HG02938 (cell line): ENCODE measurements at regions not wholly inside any gene's neighbourhood (a gene's known extent, or its start where the extent isn't known, plus 50 kb on each side); places are given as distances from the start of the nearest gene placed in this dataset.
"Not testable (repeated sequence)": the region's sequence is repeated elsewhere in the genome, so short reads cannot be mapped to it uniquely, and the experiment has no call there.

ENCODE experiments used
- ATAC-seq: cut with Tn5 transposase; IDR thresholded peaks from one replicate; pipeline ENCODE4 v1.9.1; 2021; ENCODE audit warnings: mild to moderate bottlenecking, moderate library complexity; ENCODE audit not compliant: unreplicated experiment

DNA sequence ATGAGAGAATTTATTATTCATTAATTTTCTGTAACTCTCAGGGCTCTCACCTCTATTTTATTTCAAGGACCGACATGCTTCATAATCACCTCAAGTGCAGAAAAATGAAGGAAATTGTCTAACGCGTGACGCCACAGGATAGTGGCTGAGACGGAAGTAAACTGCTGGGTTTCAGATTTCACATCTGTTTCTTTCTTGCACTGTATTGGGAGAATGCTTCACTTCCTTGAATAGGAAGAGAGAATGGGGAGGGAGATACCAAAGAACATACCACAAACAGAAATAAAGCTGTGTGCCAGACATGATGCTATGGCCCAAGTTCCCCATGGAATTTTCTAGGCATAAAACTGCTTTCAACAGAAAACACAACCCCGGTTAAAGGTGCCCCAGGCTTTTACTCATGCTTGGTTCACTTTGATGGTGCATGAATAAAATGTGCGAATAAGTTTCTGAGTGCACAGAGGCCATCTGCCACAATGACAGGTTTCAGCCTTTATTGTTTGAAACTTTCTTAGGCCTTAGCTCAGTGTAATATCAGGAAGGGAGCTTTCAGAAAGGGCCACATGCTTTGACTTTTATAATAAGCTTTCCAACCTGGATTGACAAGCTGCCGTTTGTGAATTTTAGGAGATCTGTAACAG is 1116.4 kb downstream of the SOCS6 start:
- ATAC-seq: no peak

GRCh38 chr18:71403501-71403900 is 1114.7 kb downstream of the SOCS6 start:
- ATAC-seq: no peak

DNA sequence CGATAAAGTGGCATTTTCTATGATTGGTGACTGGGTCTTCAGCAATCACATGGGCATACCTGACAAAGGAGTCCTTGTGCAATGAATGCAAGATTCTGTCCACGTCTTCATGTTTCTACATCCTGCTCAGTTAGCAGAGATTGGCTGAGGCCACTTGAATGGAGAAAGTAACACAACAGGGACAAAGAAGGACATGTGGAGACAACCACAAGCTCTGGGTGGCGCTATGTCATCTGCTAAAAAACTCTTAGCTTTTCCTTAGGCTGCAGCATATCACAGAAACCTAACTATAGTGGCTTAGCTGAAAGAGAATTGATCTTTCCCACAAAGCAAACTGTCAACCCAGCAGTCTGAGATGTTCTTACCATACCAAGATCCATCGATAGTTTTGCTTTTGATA is 1109.7 kb downstream of the SOCS6 start:
- no peak for ATAC-seq

DNA sequence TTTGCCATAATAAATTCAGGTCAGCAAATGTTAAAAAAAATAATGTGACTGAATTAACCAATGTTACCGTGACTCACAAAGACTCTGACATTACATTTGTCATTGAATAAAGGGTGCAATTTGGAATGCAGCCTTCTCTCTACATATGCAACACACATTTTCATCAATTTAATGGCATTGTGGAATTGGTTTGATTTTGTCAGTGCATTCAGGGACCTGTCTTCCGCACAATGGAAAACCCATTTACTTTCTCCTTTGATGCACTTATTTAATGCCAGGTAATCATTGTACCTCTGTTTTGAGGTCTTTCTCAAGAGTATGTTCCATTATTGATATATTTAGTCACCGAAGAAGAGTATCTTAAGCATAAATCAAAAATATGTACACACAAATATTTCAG is 1099.3 kb downstream of the SOCS6 start:
- no peak for ATAC-seq

GRCh38 chr18:71374294-71375000 is 1085.6 kb downstream of the SOCS6 start:
- no peak for ATAC-seq

DNA sequence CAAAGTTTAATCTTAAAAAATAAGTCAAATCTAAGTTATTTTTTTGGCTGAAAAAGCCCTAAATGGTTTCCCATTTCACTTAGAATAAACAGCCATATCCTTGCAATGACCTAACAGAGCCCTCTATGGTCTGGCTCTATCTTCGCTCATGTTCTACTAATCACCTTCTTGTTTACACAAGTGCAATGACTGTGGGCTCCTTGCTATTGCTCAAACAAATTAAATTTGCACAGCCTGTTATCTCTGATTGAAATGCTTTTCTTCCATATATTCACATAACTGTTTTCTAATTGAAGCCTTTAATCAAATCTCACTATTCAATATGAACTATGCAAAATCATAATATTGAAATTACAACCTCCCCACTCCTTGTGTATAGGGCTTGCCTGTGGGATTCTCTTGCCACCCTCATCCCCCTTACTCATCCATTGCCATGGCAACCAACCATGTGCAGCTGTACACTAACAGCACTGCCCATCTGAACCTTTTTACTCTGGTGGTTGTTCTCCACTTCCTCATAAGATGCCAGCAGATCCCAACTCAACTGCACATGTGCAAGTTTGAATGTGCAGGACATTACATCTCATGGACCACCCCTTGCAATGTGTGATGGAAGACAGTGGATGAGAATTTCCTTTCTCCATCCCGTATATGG is 1083.2 kb downstream of the SOCS6 start:
- ATAC-seq: no peak

DNA sequence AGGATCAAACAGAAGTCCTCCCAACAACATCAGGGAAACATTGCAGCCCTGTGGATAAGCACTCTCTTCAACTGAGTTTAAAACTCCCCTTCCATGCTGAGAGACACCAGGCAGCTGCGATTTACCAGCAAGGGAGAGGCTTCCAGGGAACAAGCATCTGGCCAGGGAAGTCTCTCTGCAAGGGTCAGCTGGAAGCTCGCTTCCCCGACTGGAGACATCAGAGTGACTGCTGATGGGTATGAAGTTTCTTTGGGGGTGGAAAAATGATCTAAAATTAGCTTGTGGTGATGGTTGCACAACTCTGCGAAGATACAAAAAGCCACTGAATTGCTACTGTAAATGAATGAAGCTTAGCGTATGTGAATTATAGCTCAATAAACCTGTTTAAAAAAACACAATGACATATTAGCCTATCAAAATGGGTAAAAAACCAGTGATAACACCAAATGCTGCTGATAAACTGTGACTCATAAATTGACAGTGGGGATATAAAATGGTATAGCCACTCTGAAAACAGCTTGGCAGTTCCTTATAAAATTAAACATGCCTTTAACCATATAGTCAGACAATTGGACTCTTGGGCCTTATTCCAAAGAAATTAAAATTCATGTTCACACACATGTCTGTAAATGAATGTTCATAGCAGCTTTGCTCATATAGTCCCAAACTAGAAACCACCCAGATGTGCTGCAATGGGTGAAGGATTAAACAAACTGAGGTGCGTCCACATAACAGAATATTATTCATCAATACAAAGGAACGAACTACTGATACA is 1082.0 kb downstream of the SOCS6 start:
- no peak for ATAC-seq

GRCh38 chr18:71370095-71370494 is 1081.2 kb downstream of the SOCS6 start:
- ATAC-seq: no peak

DNA sequence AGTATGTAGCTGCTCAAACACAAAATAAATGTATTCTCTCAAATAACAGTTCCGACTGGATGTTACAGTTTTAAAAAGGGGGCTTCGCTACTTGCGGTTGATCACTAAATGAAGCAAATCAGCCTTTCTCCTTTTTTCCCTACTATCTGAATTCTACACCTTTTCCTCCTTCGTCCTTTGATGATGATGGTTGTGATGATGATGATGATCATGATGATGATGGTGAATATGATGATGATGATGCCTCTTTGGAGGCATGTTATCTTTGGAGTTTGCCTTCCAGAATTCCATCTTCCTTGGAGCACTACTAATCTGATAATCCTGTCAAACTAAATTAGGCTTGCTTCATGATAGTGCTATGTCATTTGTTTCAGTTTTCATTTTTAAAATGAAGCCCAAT is 1073.3 kb downstream of the SOCS6 start:
- no peak for ATAC-seq

DNA sequence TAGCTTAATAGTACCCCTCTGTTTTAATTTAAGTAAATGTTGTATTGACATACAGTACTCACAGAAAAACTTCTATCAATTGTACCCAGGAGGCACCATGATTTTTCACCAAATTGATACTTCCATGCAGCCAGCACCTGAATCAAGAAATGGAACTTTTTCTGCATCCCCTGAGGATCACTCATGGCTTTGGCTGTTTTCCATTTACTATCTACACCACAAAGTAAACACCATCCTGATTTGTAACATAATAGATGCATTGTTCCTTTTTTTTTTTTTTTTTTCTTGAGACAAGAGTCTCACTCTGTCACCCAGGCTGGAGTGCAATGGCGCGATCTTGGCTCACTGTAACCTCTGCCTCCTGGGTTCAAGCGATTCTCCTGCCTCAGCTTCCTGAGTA is 1066.8 kb downstream of the SOCS6 start:
- ATAC-seq: not testable (repeated sequence)

DNA sequence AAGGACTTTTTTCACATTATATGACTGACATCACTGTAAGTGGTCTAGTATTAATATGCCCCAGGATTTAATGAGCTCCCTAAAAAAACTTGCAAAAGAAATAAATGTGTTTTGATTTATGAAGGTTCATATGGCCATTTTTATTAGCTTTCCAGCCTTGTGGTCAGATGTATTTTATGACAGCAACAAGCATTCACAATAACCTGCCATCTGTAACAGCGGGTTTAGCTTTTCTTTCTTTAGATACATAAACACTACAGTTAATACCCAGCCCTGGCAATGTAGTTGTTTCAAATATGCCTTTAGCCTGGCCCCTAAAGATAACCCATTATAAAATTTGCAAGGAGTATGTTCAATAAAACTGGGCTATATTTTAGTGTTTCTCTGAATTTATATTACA is 1063.8 kb downstream of the SOCS6 start:
- no peak for ATAC-seq

DNA sequence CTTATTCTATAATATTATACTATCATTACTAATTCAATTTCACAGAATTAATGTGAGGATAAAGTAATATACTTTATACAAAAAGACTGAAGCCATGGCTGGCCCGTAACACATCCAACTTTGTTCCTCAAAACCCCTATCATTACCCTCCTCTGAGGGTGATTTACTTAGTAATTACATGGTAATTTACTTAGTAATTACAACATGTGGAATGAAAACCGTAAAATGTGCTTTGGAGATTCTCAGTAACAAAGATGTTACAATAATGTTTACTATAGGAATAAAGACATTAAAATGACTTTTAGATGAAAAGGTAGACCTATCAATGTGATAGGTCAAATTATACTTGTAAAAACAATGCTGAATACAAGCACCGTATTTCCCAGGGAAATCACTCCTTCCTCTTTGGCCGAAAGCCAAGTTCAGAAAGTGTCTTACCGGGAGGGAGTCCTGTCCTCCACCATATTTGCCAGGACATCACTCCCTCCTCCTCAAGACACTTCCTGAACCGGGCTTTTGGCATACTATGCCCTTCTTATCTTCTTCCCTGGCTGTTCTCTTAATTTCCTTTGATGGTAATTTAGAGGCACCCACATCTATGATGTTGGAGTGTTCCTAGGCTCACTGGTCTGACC is 1047.8 kb downstream of the SOCS6 start:
- no peak for ATAC-seq

DNA sequence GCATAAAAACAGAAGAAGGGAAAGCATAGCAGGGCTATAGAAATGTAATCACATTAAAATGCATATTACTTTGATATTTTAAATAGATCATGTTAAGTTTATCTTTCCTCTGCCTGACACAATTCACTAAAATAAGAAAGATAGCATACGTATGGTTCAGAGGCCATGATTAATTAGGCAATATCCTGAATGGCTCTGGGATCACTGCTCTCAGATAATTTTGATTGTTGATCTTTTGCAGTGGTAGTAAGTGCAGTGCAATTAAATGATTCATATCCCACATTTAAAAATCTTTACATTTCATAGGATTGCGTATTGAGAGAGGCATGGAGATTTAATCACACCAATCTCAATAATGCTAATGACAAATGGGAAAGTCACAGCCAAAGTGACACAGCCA is 1040.7 kb downstream of the SOCS6 start:
- ATAC-seq: no peak

GRCh38 chr18:71329114-71329513 is 1040.3 kb downstream of the SOCS6 start:
- ATAC-seq: no peak

- ATAC-seq: no peak
Observed at GRCh38 chr18:71327850-71328249, 1039.0 kb downstream of the SOCS6 start.

GRCh38 chr18:71327441-71327840 is 1038.6 kb downstream of the SOCS6 start:
- ATAC-seq: no peak

GRCh38 chr18:71326826-71327225 is 1038.0 kb downstream of the SOCS6 start:
- no peak for ATAC-seq

- no peak for ATAC-seq
Observed at GRCh38 chr18:71324356-71324755, 1035.5 kb downstream of the SOCS6 start.

DNA sequence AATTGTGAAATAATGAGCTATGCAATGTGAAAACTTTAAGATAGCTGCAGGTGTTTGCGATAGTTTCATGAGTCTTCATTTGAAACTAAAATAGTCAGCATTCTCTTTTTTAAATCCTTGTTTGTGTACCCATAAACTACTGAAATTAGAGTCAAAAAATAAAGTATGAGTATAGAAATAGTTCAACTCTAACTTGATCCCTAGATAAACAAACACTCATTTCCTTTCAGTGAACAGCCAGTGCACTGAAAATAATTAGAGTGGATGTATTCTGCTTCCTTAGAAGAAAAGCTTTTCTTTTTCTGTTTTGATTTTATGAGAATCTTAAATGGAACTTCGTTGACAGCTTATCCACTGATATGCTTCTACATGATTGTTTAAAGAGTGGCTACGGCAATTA is 1033.4 kb downstream of the SOCS6 start:
- no peak for ATAC-seq

- no peak for ATAC-seq
Observed at GRCh38 chr18:71321319-71321718, 1032.5 kb downstream of the SOCS6 start.

- ATAC-seq: no peak
Observed at GRCh38 chr18:71304856-71305255, 1016.0 kb downstream of the SOCS6 start.
